ENCODE measurements at regions not wholly inside any gene's neighbourhood (a gene's known extent, or its start where the extent isn't known, plus 50 kb on each side); places are given as distances from the start of the nearest gene placed in this dataset.

GRCh38 chr6:40152701-40153436, 218.6 kb upstream of the MOCS1 start:
- WGBS (ENCODE audit: low lambda C conversion rate) = 12% methylated on average over 9 of the region's 9 CpGs
- POLR2A ChIA-PET = no interaction called here
- TF ChIP-seq ZNF33B (CRISPR knock-in tag; IDR thresholded peaks at IDR 0.05) (no peak), ZNF44 (CRISPR knock-in tag; IDR thresholded peaks at IDR 0.05) (no peak), TBX2 (CRISPR knock-in tag; IDR thresholded peaks at IDR 0.05; ENCODE audit: borderline replicate concordance) (no peak), ZNF615 (CRISPR knock-in tag; IDR thresholded peaks at IDR 0.05; ENCODE audit: borderline replicate concordance) (no peak), SMC3 (IDR thresholded peaks at IDR 0.05; ENCODE audit: low read length) (no peak), KLF6 (CRISPR knock-in tag; IDR thresholded peaks at IDR 0.05) (no peak), ONECUT2 (CRISPR knock-in tag; IDR thresholded peaks at IDR 0.05) (no peak), AGO2 (optimal IDR thresholded peaks at IDR 0.05; ENCODE audit: low read depth, low read length) (no peak), ZFP91 (CRISPR knock-in tag; IDR thresholded peaks at IDR 0.05; ENCODE audit: borderline replicate concordance) (no peak), ISX (CRISPR knock-in tag; conservative IDR thresholded peaks at IDR 0.05) (no peak), GMEB1 (CRISPR knock-in tag; IDR thresholded peaks at IDR 0.05; ENCODE audit: borderline replicate concordance) (no peak), RELA (CRISPR knock-in tag; IDR thresholded peaks at IDR 0.05) (no peak)
- TF ChIP-seq, protein P1, sequence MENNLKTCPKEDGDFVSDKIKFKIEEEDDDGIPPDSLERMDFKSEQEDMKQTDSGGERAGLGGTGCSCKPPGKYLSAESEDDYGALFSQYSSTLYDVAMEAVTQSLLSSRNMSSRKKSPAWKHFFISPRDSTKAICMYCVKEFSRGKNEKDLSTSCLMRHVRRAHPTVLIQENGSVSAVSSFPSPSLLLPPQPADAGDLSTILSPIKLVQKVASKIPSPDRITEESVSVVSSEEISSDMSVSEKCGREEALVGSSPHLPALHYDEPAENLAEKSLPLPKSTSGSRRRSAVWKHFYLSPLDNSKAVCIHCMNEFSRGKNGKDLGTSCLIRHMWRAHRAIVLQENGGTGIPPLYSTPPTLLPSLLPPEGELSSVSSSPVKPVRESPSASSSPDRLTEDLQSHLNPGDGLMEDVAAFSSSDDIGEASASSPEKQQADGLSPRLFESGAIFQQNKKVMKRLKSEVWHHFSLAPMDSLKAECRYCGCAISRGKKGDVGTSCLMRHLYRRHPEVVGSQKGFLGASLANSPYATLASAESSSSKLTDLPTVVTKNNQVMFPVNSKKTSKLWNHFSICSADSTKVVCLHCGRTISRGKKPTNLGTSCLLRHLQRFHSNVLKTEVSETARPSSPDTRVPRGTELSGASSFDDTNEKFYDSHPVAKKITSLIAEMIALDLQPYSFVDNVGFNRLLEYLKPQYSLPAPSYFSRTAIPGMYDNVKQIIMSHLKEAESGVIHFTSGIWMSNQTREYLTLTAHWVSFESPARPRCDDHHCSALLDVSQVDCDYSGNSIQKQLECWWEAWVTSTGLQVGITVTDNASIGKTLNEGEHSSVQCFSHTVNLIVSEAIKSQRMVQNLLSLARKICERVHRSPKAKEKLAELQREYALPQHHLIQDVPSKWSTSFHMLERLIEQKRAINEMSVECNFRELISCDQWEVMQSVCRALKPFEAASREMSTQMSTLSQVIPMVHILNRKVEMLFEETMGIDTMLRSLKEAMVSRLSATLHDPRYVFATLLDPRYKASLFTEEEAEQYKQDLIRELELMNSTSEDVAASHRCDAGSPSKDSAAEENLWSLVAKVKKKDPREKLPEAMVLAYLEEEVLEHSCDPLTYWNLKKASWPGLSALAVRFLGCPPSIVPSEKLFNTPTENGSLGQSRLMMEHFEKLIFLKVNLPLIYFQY (CRISPR knock-in tag; IDR thresholded peaks at IDR 0.05; ENCODE audit: borderline replicate concordance) = no peak
- TF ChIP-seq, protein P2, sequence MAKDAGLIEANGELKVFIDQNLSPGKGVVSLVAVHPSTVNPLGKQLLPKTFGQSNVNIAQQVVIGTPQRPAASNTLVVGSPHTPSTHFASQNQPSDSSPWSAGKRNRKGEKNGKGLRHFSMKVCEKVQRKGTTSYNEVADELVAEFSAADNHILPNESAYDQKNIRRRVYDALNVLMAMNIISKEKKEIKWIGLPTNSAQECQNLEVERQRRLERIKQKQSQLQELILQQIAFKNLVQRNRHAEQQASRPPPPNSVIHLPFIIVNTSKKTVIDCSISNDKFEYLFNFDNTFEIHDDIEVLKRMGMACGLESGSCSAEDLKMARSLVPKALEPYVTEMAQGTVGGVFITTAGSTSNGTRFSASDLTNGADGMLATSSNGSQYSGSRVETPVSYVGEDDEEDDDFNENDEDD (CRISPR knock-in tag; IDR thresholded peaks at IDR 0.05; ENCODE audit: borderline replicate concordance) = no peak
- TF ChIP-seq, protein P3, sequence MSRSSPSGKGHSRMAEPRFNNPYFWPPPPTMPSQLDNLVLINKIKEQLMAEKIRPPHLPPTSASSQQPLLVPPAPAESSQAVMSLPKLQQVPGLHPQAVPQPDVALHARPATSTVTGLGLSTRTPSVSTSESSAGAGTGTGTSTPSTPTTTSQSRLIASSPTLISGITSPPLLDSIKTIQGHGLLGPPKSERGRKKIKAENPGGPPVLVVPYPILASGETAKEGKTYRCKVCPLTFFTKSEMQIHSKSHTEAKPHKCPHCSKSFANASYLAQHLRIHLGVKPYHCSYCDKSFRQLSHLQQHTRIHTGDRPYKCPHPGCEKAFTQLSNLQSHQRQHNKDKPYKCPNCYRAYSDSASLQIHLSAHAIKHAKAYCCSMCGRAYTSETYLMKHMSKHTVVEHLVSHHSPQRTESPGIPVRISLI (CRISPR knock-in tag; IDR thresholded peaks at IDR 0.05; ENCODE audit: borderline replicate concordance) = no peak

More at GRCh38 chr6:40152701-40153436, 218.6 kb upstream of the MOCS1 start:
- H3K9ac ChIP-seq (ENCODE audit: insufficient read depth, low read depth, low read length) = no peak overlapping the region
- H3K9me3 ChIP-seq (ENCODE audit: low read length) = peaks cover 28% of the 10 kb centered on the region; the same call in 1 of the 2 replicates
- H3K27ac ChIP-seq (ENCODE audit: extremely low read length, insufficient read depth, low read length) = no peak overlapping the region
- no peak for FAIRE-seq
- ATAC-seq = no peak
- H2AFZ ChIP-seq (ENCODE audit: low read length) = no peak overlapping the region
- H3K4me1 ChIP-seq (ENCODE audit: insufficient read depth, low read length) = no peaks in the 10 kb centered on the region
- CTCF ChIA-PET (ENCODE audit: low intra/inter-chr PET ratio, low total read pairs) = no interaction called here
- no peaks in the 10 kb centered on the region for H3K27me3 ChIP-seq (ENCODE audit: control insufficient read depth in 1 of 2, insufficient read depth in 2 of 2, low read length in 2 of 2)
- no TSS peak for BruUV-seq (replicated peaks)
- no peak overlapping the region for H3K4me2 ChIP-seq (ENCODE audit: low read depth, low read length)
- intact Hi-C loops (cut with micrococcal nuclease; ENCODE audit: unreplicated experiment) = no loop called here
- no peak for DNase-seq (ENCODE audit: low spot score)
- H3K79me2 ChIP-seq (ENCODE audit: insufficient read depth, low read length) = no peaks in the 10 kb centered on the region
- no peaks in the 10 kb centered on the region for H4K20me1 ChIP-seq (ENCODE audit: insufficient read depth, low read length)
- in situ Hi-C loops (cut with HindIII; ENCODE audit: extremely low pct_ligation_motif_present, low pct_unique_long_range_greater_than_20kb) = no loop called here
- no peak overlapping the region for H3K4me3 ChIP-seq (replicated peaks in 1 of 3; ENCODE audit: insufficient read depth in 1 of 3, low read depth in 2 of 3, low read length in 3 of 3)
- H3K36me3 ChIP-seq (replicated peaks in 1 of 2; ENCODE audit: control insufficient read depth in 1 of 2, insufficient read depth in 2 of 2, low read length in 2 of 2) = no peaks in the 10 kb centered on the region
